GM10248 (cell line): ENCODE measurements at regions not wholly inside any gene's neighbourhood (a gene's known extent, or its start where the extent isn't known, plus 50 kb on each side); places are given as distances from the start of the nearest gene placed in this dataset.

ENCODE experiments used
- CTCF ChIA-PET: fragments of 300-600 bp; sonication (Branson Sonifier 250); formaldehyde crosslinking; extraction: SDS; loops from one replicate; lab custom pipeline; 2021; ENCODE audit warnings: antibody characterized with exemption; lab: Yijun Ruan, JAX
- POLR2A ChIA-PET: fragments of 350-650 bp; sonication (Branson Sonifier 250); formaldehyde crosslinking; extraction: SDS; loops from one replicate; lab custom pipeline; 2020; ENCODE audit warnings: antibody characterized with exemption; lab: Yijun Ruan, JAX
- DNase-seq: peaks from one replicate; pipeline ENCODE4 v3.0.0; 2012; ENCODE audit errors: extremely low spot score
- CTCF ChIP-seq: IDR thresholded peaks from 2 replicates; pipeline ENCODE4 v1.5.1; 2012; ENCODE audit warnings: mild to moderate bottlenecking, low read depth; ENCODE audit errors: extremely low read depth, missing control alignments, control extremely low read depth

- CTCF ChIA-PET = no interaction called here
- no peak for TF ChIP-seq CTCF
- DNase-seq = no peak
- POLR2A ChIA-PET = no interaction called here
These were observed 946.8 kb upstream of the POT1 start for GRCh38 chr7:125876431-125876830.

GRCh38 chr7:125871431-125871830 lies 941.8 kb upstream of the POT1 start:
- no peak for TF ChIP-seq CTCF
- ChIA-PET POLR2A (no interaction called here), CTCF (no interaction called here)
- DNase-seq = no peak

- no peak for TF ChIP-seq CTCF
- POLR2A ChIA-PET = no interaction called here
- CTCF ChIA-PET = no interaction called here
- no peak for DNase-seq
These were observed 928.0 kb upstream of the POT1 start for GRCh38 chr7:125857606-125858005.

- TF ChIP-seq CTCF = no peak
- POLR2A ChIA-PET = no interaction called here
- DNase-seq = no peak
- CTCF ChIA-PET = no interaction called here
These were observed 918.5 kb upstream of the POT1 start for GRCh38 chr7:125848157-125848556.

- DNase-seq = no peak
- TF ChIP-seq CTCF = no peak
- ChIA-PET CTCF (no interaction called here), POLR2A (no interaction called here)
These were observed 918.1 kb upstream of the POT1 start for GRCh38 chr7:125847692-125848091.

- ChIA-PET CTCF (interaction anchor here (1.7 kb wide), 1 partner anchor 13 kb away, joined by 4 read pairs; no protein-coding TSS in a partner anchor), POLR2A (no interaction called here)
- TF ChIP-seq CTCF = no peak
- no peak for DNase-seq
These were observed 917.4 kb upstream of the POT1 start for GRCh38 chr7:125847055-125847454.

- POLR2A ChIA-PET = no interaction called here
- CTCF ChIA-PET = interaction anchor here (1.7 kb wide), 1 partner anchor 12 kb away, joined by 4 read pairs; no protein-coding TSS in a partner anchor
- TF ChIP-seq CTCF = no peak
These were observed 916.1 kb upstream of the POT1 start for GRCh38 chr7:125845686-125846085.

More at GRCh38 chr7:125845686-125846085, 916.1 kb upstream of the POT1 start:
- DNase-seq = no peak
